IPS DF 4.7 (cell line): ENCODE measurements at regions not wholly inside any gene's neighbourhood (a gene's known extent, or its start where the extent isn't known, plus 50 kb on each side); places are given as distances from the start of the nearest gene placed in this dataset.

Experiments used
- DNase-seq: peaks from one replicate; pipeline ENCODE4 v3.0.0-alpha.2; 2013; ENCODE audit warnings: low spot score; ENCODE audit errors: extremely low read depth

- DNase-seq = no peak
These were observed 205.0 kb downstream of the UBE3A start for GRCh38 chr15:25233766-25234350.

- DNase-seq = no peak
These were observed 204.0 kb downstream of the UBE3A start for GRCh38 chr15:25234831-25235230.

GRCh38 chr15:25235391-25235790 lies 203.4 kb downstream of the UBE3A start:
- DNase-seq = no peak

GRCh38 chr15:25236143-25236860 lies 202.5 kb downstream of the UBE3A start:
- no peak for DNase-seq

GRCh38 chr15:25236861-25237155 lies 202.0 kb downstream of the UBE3A start:
- DNase-seq = no peak

- no peak for DNase-seq
These were observed 201.4 kb downstream of the UBE3A start for GRCh38 chr15:25237291-25237978.

GRCh38 chr15:25238126-25238525 lies 200.7 kb downstream of the UBE3A start:
- no peak for DNase-seq

- DNase-seq = no peak
These were observed 199.9 kb downstream of the UBE3A start for GRCh38 chr15:25238716-25239470.

- no peak for DNase-seq
These were observed 199.1 kb downstream of the UBE3A start for GRCh38 chr15:25239471-25240345.

GRCh38 chr15:25240461-25241021 lies 198.3 kb downstream of the UBE3A start:
- no peak for DNase-seq

GRCh38 chr15:25241241-25241801 lies 197.5 kb downstream of the UBE3A start:
- DNase-seq = no peak

- DNase-seq = no peak
These were observed 196.5 kb downstream of the UBE3A start for GRCh38 chr15:25242166-25242879.

- DNase-seq = no peak
These were observed 195.6 kb downstream of the UBE3A start for GRCh38 chr15:25242957-25243799.

- no peak for DNase-seq
These were observed 195.1 kb downstream of the UBE3A start for GRCh38 chr15:25243800-25244097.

GRCh38 chr15:25244731-25245585 lies 193.9 kb downstream of the UBE3A start:
- no peak for DNase-seq

GRCh38 chr15:25245801-25246622 lies 192.8 kb downstream of the UBE3A start:
- DNase-seq = no peak

GRCh38 chr15:25246641-25247406 lies 192.0 kb downstream of the UBE3A start:
- no peak for DNase-seq
